CD4-positive, CD25-positive, alpha-beta regulatory T cell (primary cell): ENCODE measurements at regions not wholly inside any gene's neighbourhood (a gene's known extent, or its start where the extent isn't known, plus 50 kb on each side); places are given as distances from the start of the nearest gene placed in this dataset.

Source experiments
- ATAC-seq, 2 donors: fragments of 150-1000 bp; cut with Tn5 transposase; one replicate each; pipeline ENCODE4 v1.10.0; 2021; ENCODE audit warnings: low read depth in 2 of 2, moderate number of reproducible peaks in 2 of 2, moderate library complexity in 1 of 2
- DNase-seq, 3 donors: peaks; one replicate each; pipeline versions ENCODE4 v3.0.0 to v3.0.0-alpha.2; 2012 to 2022; ENCODE audit warnings: mixed read lengths in 1 of 3
- H3K27ac ChIP-seq: one replicate; pipeline ENCODE4 v1.7.0; 2013; ENCODE audit warnings: mild to moderate bottlenecking, low read length; ENCODE audit not compliant: insufficient read depth, poor library complexity, severe bottlenecking
- H3K27me3 ChIP-seq: one replicate; pipeline ENCODE4 v1.7.0; 2013; ENCODE audit warnings: low read length; ENCODE audit not compliant: control insufficient read depth, insufficient read depth
- H3K36me3 ChIP-seq: one replicate; pipeline ENCODE4 v1.7.0; 2013; ENCODE audit warnings: mild to moderate bottlenecking, low read length, moderate library complexity; ENCODE audit not compliant: control insufficient read depth, insufficient read depth
- H3K4me1 ChIP-seq: 2 replicates; pipeline ENCODE4 v1.7.0; 2013; ENCODE audit warnings: mild to moderate bottlenecking, low read length; ENCODE audit not compliant: insufficient read depth, control insufficient read depth, poor library complexity, severe bottlenecking
- H3K4me3 ChIP-seq: one replicate; pipeline ENCODE4 v1.7.0; 2013; ENCODE audit warnings: low read depth, mild to moderate bottlenecking, low read length, moderate library complexity
- H3K9me3 ChIP-seq, 2 experiments: 1 replicate in 1 of 2; 2 replicates in 1 of 2; pipeline ENCODE4 v1.7.0; 2013; ENCODE audit warnings: low read length in 2 of 2, mild to moderate bottlenecking in 1 of 2, moderate library complexity in 1 of 2; ENCODE audit not compliant: control insufficient read depth in 2 of 2
- H3K27ac Mint-ChIP-seq, 3 donors: one replicate each; pipeline ENCODE4 v1.8.0; 2020 to 2022; ENCODE audit warnings: mild to moderate bottlenecking in 3 of 3, mixed read lengths in 3 of 3, moderate library complexity in 2 of 3
- H3K27me3 Mint-ChIP-seq: one replicate; pipeline ENCODE4 v1.8.0; 2022; ENCODE audit warnings: mild to moderate bottlenecking, mixed read lengths
- H3K36me3 Mint-ChIP-seq: one replicate; pipeline ENCODE4 v1.8.0; 2020; ENCODE audit warnings: mixed read lengths
- H3K4me1 Mint-ChIP-seq, 4 donors: one replicate each; pipeline ENCODE4 v1.8.0; 2020 to 2022; ENCODE audit warnings: mixed read lengths in 4 of 4, mild to moderate bottlenecking in 1 of 4
- H3K4me3 Mint-ChIP-seq, 4 donors: one replicate each; pipeline ENCODE4 v1.8.0; 2020 to 2022; ENCODE audit warnings: mild to moderate bottlenecking in 4 of 4, mixed read lengths in 4 of 4, moderate library complexity in 3 of 4
- H3K9me3 Mint-ChIP-seq, 7 donors: one replicate each; pipeline ENCODE4 v1.8.0; 2020 to 2022; ENCODE audit warnings: mixed read lengths in 7 of 7, mild to moderate bottlenecking in 3 of 7, moderate library complexity in 2 of 7

- peaks cover 0 to under 1% (median 0%) of the 10 kb centered on the region in 7 donors for H3K9me3 Mint-ChIP-seq
- no peak overlapping the region for H3K4me3 Mint-ChIP-seq
- H3K36me3 ChIP-seq = no peaks in the 10 kb centered on the region
- H3K27ac ChIP-seq = no peak overlapping the region
- no peaks in the 10 kb centered on the region for H3K4me1 Mint-ChIP-seq
- DNase-seq (no peak), ATAC-seq (no peak)
- no peak overlapping the region for H3K4me3 ChIP-seq
- no peaks in the 10 kb centered on the region for H3K4me1 ChIP-seq
- no peak overlapping the region for H3K27ac Mint-ChIP-seq
- no peaks in the 10 kb centered on the region for H3K9me3 ChIP-seq
- H3K36me3 Mint-ChIP-seq = no peaks in the 10 kb centered on the region
- no peaks in the 10 kb centered on the region for H3K27me3 ChIP-seq
- H3K27me3 Mint-ChIP-seq = no peaks in the 10 kb centered on the region
These were observed 307.6 kb downstream of the QKI start for GRCh38 chr6:163721922-163722692.

- H3K4me3 Mint-ChIP-seq = no peak overlapping the region
- ATAC-seq = no peak
- no peaks in the 10 kb centered on the region for H3K9me3 ChIP-seq
- H3K36me3 Mint-ChIP-seq = no peaks in the 10 kb centered on the region
- H3K27ac Mint-ChIP-seq = no peak overlapping the region
- H3K4me1 ChIP-seq = no peaks in the 10 kb centered on the region
- DNase-seq = no peak
- H3K27me3 Mint-ChIP-seq = no peaks in the 10 kb centered on the region
- H3K36me3 ChIP-seq = no peaks in the 10 kb centered on the region
- no peak overlapping the region for H3K27ac ChIP-seq
- no peaks in the 10 kb centered on the region for H3K4me1 Mint-ChIP-seq
- peaks cover 0 to 2% (median 0%) of the 10 kb centered on the region in 7 donors for H3K9me3 Mint-ChIP-seq
- H3K4me3 ChIP-seq = no peak overlapping the region
- no peaks in the 10 kb centered on the region for H3K27me3 ChIP-seq
These were observed 306.9 kb downstream of the QKI start for GRCh38 chr6:163721435-163721834.

GRCh38 chr6:163720460-163721235 is 306.1 kb downstream of the QKI start:
- no peaks in the 10 kb centered on the region for H3K36me3 Mint-ChIP-seq

GRCh38 chr6:163720005-163720404 is 305.5 kb downstream of the QKI start:
- H3K36me3 Mint-ChIP-seq = no peaks in the 10 kb centered on the region
- H3K27ac ChIP-seq = no peak overlapping the region
- H3K9me3 Mint-ChIP-seq = peaks cover 0 to 2% (median 0%) of the 10 kb centered on the region in 7 donors
- ATAC-seq (no peak), DNase-seq (no peak)
- H3K27ac Mint-ChIP-seq = no peak overlapping the region
- H3K27me3 ChIP-seq = no peaks in the 10 kb centered on the region
- H3K4me1 ChIP-seq = no peaks in the 10 kb centered on the region
- no peak overlapping the region for H3K4me3 Mint-ChIP-seq
- no peaks in the 10 kb centered on the region for H3K36me3 ChIP-seq
- H3K9me3 ChIP-seq = no peaks in the 10 kb centered on the region
- no peaks in the 10 kb centered on the region for H3K4me1 Mint-ChIP-seq
- peaks cover 2% of the 10 kb centered on the region for H3K27me3 Mint-ChIP-seq
- no peak overlapping the region for H3K4me3 ChIP-seq

More at GRCh38 chr6:163720460-163721235, 306.1 kb downstream of the QKI start:
- ATAC-seq = no peak
- Mint-ChIP-seq H3K27me3 (no peaks in the 10 kb centered on the region), H3K27ac (no peak overlapping the region), H3K4me1 (no peaks in the 10 kb centered on the region), H3K9me3 (peaks cover 0 to 2% (median 0%) of the 10 kb centered on the region in 7 donors), H3K4me3 (no peak overlapping the region)
- no peak for DNase-seq
- Histone ChIP-seq H3K36me3 (no peaks in the 10 kb centered on the region), H3K4me1 (no peaks in the 10 kb centered on the region), H3K9me3 (no peaks in the 10 kb centered on the region), H3K27me3 (no peaks in the 10 kb centered on the region), H3K27ac (no peak overlapping the region), H3K4me3 (no peak overlapping the region)

- ATAC-seq (no peak), DNase-seq (no peak)
- no peaks in the 10 kb centered on the region for H3K9me3 ChIP-seq
- no peaks in the 10 kb centered on the region for H3K4me1 ChIP-seq
- H3K27me3 Mint-ChIP-seq = peaks cover 8% of the 10 kb centered on the region
- no peaks in the 10 kb centered on the region for H3K27me3 ChIP-seq
- H3K27ac ChIP-seq = no peak overlapping the region
- H3K27ac Mint-ChIP-seq = no peak overlapping the region
- H3K4me3 Mint-ChIP-seq = no peak overlapping the region
- no peak overlapping the region for H3K4me3 ChIP-seq
- H3K36me3 ChIP-seq = no peaks in the 10 kb centered on the region
- peaks cover 0 to 2% (median 0%) of the 10 kb centered on the region in 7 donors for H3K9me3 Mint-ChIP-seq
- no peaks in the 10 kb centered on the region for H3K36me3 Mint-ChIP-seq
- H3K4me1 Mint-ChIP-seq = no peaks in the 10 kb centered on the region
These were observed 304.7 kb downstream of the QKI start for GRCh38 chr6:163719028-163719742.

GRCh38 chr6:163718537-163718936 is 304.0 kb downstream of the QKI start:
- H3K27me3 Mint-ChIP-seq = peaks cover 8% of the 10 kb centered on the region
- no peaks in the 10 kb centered on the region for H3K36me3 ChIP-seq
- H3K4me1 Mint-ChIP-seq = no peaks in the 10 kb centered on the region
- H3K4me3 ChIP-seq = no peak overlapping the region
- no peaks in the 10 kb centered on the region for H3K27me3 ChIP-seq
- no peak overlapping the region for H3K27ac ChIP-seq
- no peaks in the 10 kb centered on the region for H3K9me3 ChIP-seq
- DNase-seq = no peak
- peaks cover 0 to 2% (median 0%) of the 10 kb centered on the region in 7 donors for H3K9me3 Mint-ChIP-seq
- no peak for ATAC-seq
- H3K27ac Mint-ChIP-seq = no peak overlapping the region
- H3K36me3 Mint-ChIP-seq = no peaks in the 10 kb centered on the region
- H3K4me3 Mint-ChIP-seq = no peak overlapping the region
- H3K4me1 ChIP-seq = no peaks in the 10 kb centered on the region

GRCh38 chr6:163717106-163717764 is 302.7 kb downstream of the QKI start:
- Mint-ChIP-seq H3K36me3 (no peaks in the 10 kb centered on the region), H3K27ac (no peak overlapping the region), H3K9me3 (peaks cover 0 to 2% (median 0%) of the 10 kb centered on the region in 7 donors), H3K27me3 (peaks cover 8% of the 10 kb centered on the region), H3K4me1 (peaks cover 0 to 3% (median 0%) of the 10 kb centered on the region in 4 donors), H3K4me3 (no peak overlapping the region)
- Histone ChIP-seq H3K27ac (no peak overlapping the region), H3K4me3 (no peak overlapping the region), H3K27me3 (no peaks in the 10 kb centered on the region), H3K9me3 (no peaks in the 10 kb centered on the region), H3K4me1 (no peaks in the 10 kb centered on the region), H3K36me3 (no peaks in the 10 kb centered on the region)
- DNase-seq (no peak), ATAC-seq (no peak)
